ENCODE measurements at regions not wholly inside any gene's neighbourhood (a gene's known extent, or its start where the extent isn't known, plus 50 kb on each side); places are given as distances from the start of the nearest gene placed in this dataset.
A peak's percentile ranks its signal among the peaks of the same experiment; 100 is the strongest.

DNA sequence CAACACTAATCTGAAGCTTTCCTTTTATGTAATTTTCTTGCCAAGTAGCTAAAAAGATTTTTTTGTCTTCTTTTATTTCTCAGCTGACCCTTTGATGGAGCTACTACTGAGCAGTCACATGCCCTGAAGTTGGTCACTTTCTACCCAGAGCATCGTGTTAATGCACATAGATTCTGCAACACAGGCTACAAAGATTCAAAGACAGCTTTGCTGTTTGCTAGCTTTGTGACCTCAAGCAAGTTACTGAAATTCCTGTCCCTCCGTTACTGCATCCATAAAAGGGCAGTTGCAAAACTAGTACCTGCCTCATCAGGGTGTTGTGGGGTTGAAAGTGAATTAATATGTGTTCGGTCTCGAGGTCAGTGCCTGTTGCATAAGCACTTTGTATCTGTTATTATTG, 179.9 kb downstream of the GAS1 start:
- no peak for DNase-seq
- Histone ChIP-seq H3K27ac (ENCODE audit: low read length) (no peak overlapping the region), H3K27me3 (ENCODE audit: control insufficient read depth, insufficient read depth, low read length) (no peaks in the 10 kb centered on the region), H3K4me3 (ENCODE audit: low read length) (no peak overlapping the region), H3K4me1 (ENCODE audit: control insufficient read depth, insufficient read depth, low read length) (peaks cover 22% of the 10 kb centered on the region), H3K9me3 (replicated peaks; ENCODE audit: control insufficient read depth, low read depth, low read length) (no peaks in the 10 kb centered on the region), H3K36me3 (ENCODE audit: control insufficient read depth, insufficient read depth, low read length) (no peaks in the 10 kb centered on the region)
- 56% methylated on average over 1 of the region's 4 CpGs for WGBS (ENCODE audit: insufficient coverage)

GRCh38 chr9:86766912-86767311, 180.4 kb downstream of the GAS1 start:
- DNase-seq, result no peak
- Histone ChIP-seq H3K27ac (ENCODE audit: low read length) (no peak overlapping the region), H3K4me1 (ENCODE audit: control insufficient read depth, insufficient read depth, low read length) (peaks cover 18% of the 10 kb centered on the region), H3K36me3 (ENCODE audit: control insufficient read depth, insufficient read depth, low read length) (no peaks in the 10 kb centered on the region), H3K4me3 (ENCODE audit: low read length) (no peak overlapping the region), H3K27me3 (ENCODE audit: control insufficient read depth, insufficient read depth, low read length) (no peaks in the 10 kb centered on the region), H3K9me3 (replicated peaks; ENCODE audit: control insufficient read depth, low read depth, low read length) (no peaks in the 10 kb centered on the region)
- 64% methylated on average over 2 of the region's 7 CpGs for WGBS (ENCODE audit: insufficient coverage)

DNA sequence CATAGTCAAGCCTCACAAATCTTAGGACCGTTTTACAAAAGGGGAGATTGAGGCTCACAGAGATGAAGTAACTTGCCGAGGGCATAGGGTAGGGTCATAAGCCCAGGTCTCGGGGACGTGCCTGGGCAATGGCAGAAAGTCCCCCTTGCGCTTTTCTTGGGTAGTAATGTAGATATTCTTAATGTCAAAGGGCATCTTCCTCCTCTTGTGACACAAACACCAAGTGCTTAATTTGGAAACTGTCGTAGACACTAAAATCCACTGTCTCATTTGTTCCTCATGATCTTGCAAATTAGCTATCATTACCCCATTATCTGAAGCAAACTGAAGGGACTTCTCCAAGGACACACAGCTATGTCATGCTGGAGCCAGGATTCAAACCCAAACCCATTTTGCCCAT, 180.8 kb downstream of the GAS1 start:
- DNase-seq, result no peak
- WGBS (ENCODE audit: insufficient coverage), result 95% methylated on average over 3 of the region's 6 CpGs
- H3K4me3 ChIP-seq (ENCODE audit: low read length), result no peak overlapping the region
- peaks cover 16% of the 10 kb centered on the region for H3K4me1 ChIP-seq (ENCODE audit: control insufficient read depth, insufficient read depth, low read length)
- no peak overlapping the region for H3K27ac ChIP-seq (ENCODE audit: low read length)
- no peaks in the 10 kb centered on the region for H3K27me3 ChIP-seq (ENCODE audit: control insufficient read depth, insufficient read depth, low read length)
- H3K9me3 ChIP-seq (replicated peaks; ENCODE audit: control insufficient read depth, low read depth, low read length), result no peaks in the 10 kb centered on the region
- H3K36me3 ChIP-seq (ENCODE audit: control insufficient read depth, insufficient read depth, low read length), result no peaks in the 10 kb centered on the region

- 70% methylated on average over 7 of the region's 13 CpGs for WGBS (ENCODE audit: insufficient coverage)
- Histone ChIP-seq H3K36me3 (ENCODE audit: control insufficient read depth, insufficient read depth, low read length) (no peaks in the 10 kb centered on the region), H3K4me1 (ENCODE audit: control insufficient read depth, insufficient read depth, low read length) (peaks cover 16% of the 10 kb centered on the region), H3K4me3 (ENCODE audit: low read length) (no peak overlapping the region), H3K27ac (ENCODE audit: low read length) (no peak overlapping the region), H3K9me3 (replicated peaks; ENCODE audit: control insufficient read depth, low read depth, low read length) (no peaks in the 10 kb centered on the region), H3K27me3 (ENCODE audit: control insufficient read depth, insufficient read depth, low read length) (no peaks in the 10 kb centered on the region)
- no peak for DNase-seq
These were observed 181.4 kb downstream of the GAS1 start for GRCh38 chr9:86765746-86766430.

- Histone ChIP-seq H3K27me3 (ENCODE audit: control insufficient read depth, insufficient read depth, low read length) (no peaks in the 10 kb centered on the region), H3K36me3 (ENCODE audit: control insufficient read depth, insufficient read depth, low read length) (no peaks in the 10 kb centered on the region), H3K27ac (ENCODE audit: low read length) (peak overlapping the region; percentile 20), H3K4me1 (ENCODE audit: control insufficient read depth, insufficient read depth, low read length) (peaks cover 16% of the 10 kb centered on the region), H3K4me3 (ENCODE audit: low read length) (no peak overlapping the region), H3K9me3 (replicated peaks; ENCODE audit: control insufficient read depth, low read depth, low read length) (no peaks in the 10 kb centered on the region)
- 79% methylated on average over 12 of the region's 13 CpGs for WGBS (ENCODE audit: insufficient coverage)
- no peak for DNase-seq
These were observed 182.5 kb downstream of the GAS1 start for GRCh38 chr9:86764671-86765343.

- Histone ChIP-seq H3K27me3 (ENCODE audit: control insufficient read depth, insufficient read depth, low read length) (no peaks in the 10 kb centered on the region), H3K4me3 (ENCODE audit: low read length) (no peak overlapping the region), H3K36me3 (ENCODE audit: control insufficient read depth, insufficient read depth, low read length) (no peaks in the 10 kb centered on the region), H3K9me3 (replicated peaks; ENCODE audit: control insufficient read depth, low read depth, low read length) (no peaks in the 10 kb centered on the region), H3K4me1 (ENCODE audit: control insufficient read depth, insufficient read depth, low read length) (peaks cover 16% of the 10 kb centered on the region), H3K27ac (ENCODE audit: low read length) (peak overlapping the region; percentile 42)
- no peak for DNase-seq
- 39% methylated on average over 2 of the region's 11 CpGs for WGBS (ENCODE audit: insufficient coverage)
These were observed 183.1 kb downstream of the GAS1 start for GRCh38 chr9:86764221-86764624.

DNA sequence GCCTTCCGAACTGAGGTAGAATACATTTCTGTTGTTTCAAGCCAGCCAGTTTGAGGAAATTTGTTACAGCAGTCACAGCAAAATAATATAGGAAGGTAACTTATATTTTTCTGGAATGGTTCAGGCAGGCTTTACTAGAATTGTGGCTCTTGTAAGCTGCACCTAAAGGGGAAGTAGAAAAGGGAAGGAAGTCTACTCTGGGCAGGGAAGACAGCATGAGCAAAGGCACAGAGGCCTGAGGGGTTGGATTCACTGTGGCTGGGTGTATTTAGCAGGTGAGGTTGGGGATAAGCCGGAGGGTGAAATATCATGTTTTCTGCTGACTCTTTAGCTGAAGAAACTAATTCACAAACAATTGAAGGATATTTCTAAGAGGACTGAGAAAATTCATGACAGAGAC, 183.5 kb downstream of the GAS1 start:
- WGBS (ENCODE audit: insufficient coverage), result no CpG with 5 or more reads among the region's 2 CpGs
- Histone ChIP-seq H3K9me3 (replicated peaks; ENCODE audit: control insufficient read depth, low read depth, low read length) (no peaks in the 10 kb centered on the region), H3K27me3 (ENCODE audit: control insufficient read depth, insufficient read depth, low read length) (no peaks in the 10 kb centered on the region), H3K4me1 (ENCODE audit: control insufficient read depth, insufficient read depth, low read length) (peaks cover 16% of the 10 kb centered on the region), H3K36me3 (ENCODE audit: control insufficient read depth, insufficient read depth, low read length) (no peaks in the 10 kb centered on the region), H3K27ac (ENCODE audit: low read length) (no peak overlapping the region), H3K4me3 (ENCODE audit: low read length) (no peak overlapping the region)
- DNase-seq, result no peak

- Histone ChIP-seq H3K4me1 (ENCODE audit: control insufficient read depth, insufficient read depth, low read length) (peaks cover 2% of the 10 kb centered on the region), H3K9me3 (replicated peaks; ENCODE audit: control insufficient read depth, low read depth, low read length) (no peaks in the 10 kb centered on the region), H3K4me3 (ENCODE audit: low read length) (no peak overlapping the region), H3K27me3 (ENCODE audit: control insufficient read depth, insufficient read depth, low read length) (no peaks in the 10 kb centered on the region), H3K36me3 (ENCODE audit: control insufficient read depth, insufficient read depth, low read length) (no peaks in the 10 kb centered on the region), H3K27ac (ENCODE audit: low read length) (no peak overlapping the region)
- no peak for DNase-seq
- WGBS (ENCODE audit: insufficient coverage), result 90% methylated on average over 1 of the region's 1 CpG
These were observed 190.0 kb downstream of the GAS1 start for GRCh38 chr9:86757382-86757720.

- no peak overlapping the region for H3K27ac ChIP-seq (ENCODE audit: low read length)
- 79% methylated on average over 9 of the region's 18 CpGs for WGBS (ENCODE audit: insufficient coverage)
- no peaks in the 10 kb centered on the region for H3K36me3 ChIP-seq (ENCODE audit: control insufficient read depth, insufficient read depth, low read length)
- H3K4me1 ChIP-seq (ENCODE audit: control insufficient read depth, insufficient read depth, low read length), result peaks cover 2% of the 10 kb centered on the region
- DNase-seq, result no peak
- no peaks in the 10 kb centered on the region for H3K27me3 ChIP-seq (ENCODE audit: control insufficient read depth, insufficient read depth, low read length)
- no peaks in the 10 kb centered on the region for H3K9me3 ChIP-seq (replicated peaks; ENCODE audit: control insufficient read depth, low read depth, low read length)
- no peak overlapping the region for H3K4me3 ChIP-seq (ENCODE audit: low read length)
These were observed 190.5 kb downstream of the GAS1 start for GRCh38 chr9:86756576-86757381.

DNA sequence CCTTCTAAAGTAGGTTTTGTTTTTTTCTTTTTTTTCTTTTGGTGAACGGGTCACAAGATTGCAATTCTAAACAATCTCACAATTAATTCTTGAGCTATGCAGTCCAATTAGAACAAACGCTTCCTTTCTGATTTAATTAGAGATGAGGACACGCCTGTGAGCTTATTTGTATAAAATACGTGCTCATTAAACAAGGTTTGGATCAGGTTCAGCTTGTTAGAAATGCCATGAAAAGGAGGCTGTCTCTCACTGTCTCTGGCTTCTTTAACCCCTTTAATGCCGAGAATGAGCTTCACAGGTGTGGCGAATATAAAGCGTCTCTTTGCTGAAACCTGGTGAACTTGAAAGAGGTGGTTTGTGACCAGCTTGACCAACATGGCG, 191.8 kb downstream of the GAS1 start:
- H3K36me3 ChIP-seq (ENCODE audit: control insufficient read depth, insufficient read depth, low read length), result no peaks in the 10 kb centered on the region
- peaks cover 13% of the 10 kb centered on the region for H3K4me1 ChIP-seq (ENCODE audit: control insufficient read depth, insufficient read depth, low read length)
- WGBS (ENCODE audit: insufficient coverage), result 84% methylated on average over 3 of the region's 8 CpGs
- H3K27me3 ChIP-seq (ENCODE audit: control insufficient read depth, insufficient read depth, low read length), result no peaks in the 10 kb centered on the region
- no peaks in the 10 kb centered on the region for H3K9me3 ChIP-seq (replicated peaks; ENCODE audit: control insufficient read depth, low read depth, low read length)
- H3K4me3 ChIP-seq (ENCODE audit: low read length), result no peak overlapping the region
- no peak for DNase-seq
- H3K27ac ChIP-seq (ENCODE audit: low read length), result no peak overlapping the region
